ENCODE measurements at regions not wholly inside any gene's neighbourhood (a gene's known extent, or its start where the extent isn't known, plus 50 kb on each side); places are given as distances from the start of the nearest gene placed in this dataset.

- Histone ChIP-seq H3K4me3 (ENCODE audit: low read depth, low read length) (no peak overlapping the region), H3K4me1 (ENCODE audit: control insufficient read depth, insufficient read depth, low read length) (no peaks in the 10 kb centered on the region), H3K27ac (ENCODE audit: extremely low read depth, low read depth, low read length) (no peak overlapping the region), H3K36me3 (ENCODE audit: control insufficient read depth in 2 of 2, insufficient read depth in 1 of 2, low read length in 2 of 2) (no peaks in the 10 kb centered on the region), H3K9me3 (ENCODE audit: control insufficient read depth, insufficient read depth, low read depth, low read length) (no peaks in the 10 kb centered on the region)
- CTCF ChIA-PET, result no interaction called here
- POLR2A ChIA-PET, result no interaction called here
- TF ChIP-seq ZNF600 (tag by site-specific recombination; IDR thresholded peaks at IDR 0.05), result no peak
- TF ChIP-seq ZBTB49 (tag by site-specific recombination; IDR thresholded peaks at IDR 0.05; ENCODE audit: low read depth), result no peak
- TF ChIP-seq ZNF302 (tag by site-specific recombination; IDR thresholded peaks at IDR 0.05; ENCODE audit: low read depth), result no peak
- TF ChIP-seq ZBTB26 (tag by site-specific recombination; optimal IDR thresholded peaks at IDR 0.05), result no peak
- no peak for TF ChIP-seq ZNF391 (tag by site-specific recombination; IDR thresholded peaks at IDR 0.05; ENCODE audit: borderline replicate concordance, low read depth)
- no peak for TF ChIP-seq ZNF169 (tag by site-specific recombination; IDR thresholded peaks at IDR 0.05)
- no peak for TF ChIP-seq ZBTB6 (tag by site-specific recombination; IDR thresholded peaks at IDR 0.05)
- TF ChIP-seq ZNF433 (tag by site-specific recombination; IDR thresholded peaks at IDR 0.05; ENCODE audit: low read depth), result no peak
- no peak for TF ChIP-seq ZNF2 (tag by site-specific recombination; IDR thresholded peaks at IDR 0.05)
- TF ChIP-seq ZBTB20 (tag by site-specific recombination; IDR thresholded peaks at IDR 0.05), result no peak
- TF ChIP-seq SP7 (tag by site-specific recombination; IDR thresholded peaks at IDR 0.05), result no peak
- TF ChIP-seq ZNF140 (tag by site-specific recombination; IDR thresholded peaks at IDR 0.05), result no peak
These were observed 101.3 kb downstream of the AKAP11 start for GRCh38 chr13:42373048-42373812.

GRCh38 chr13:42375663-42376062, 103.7 kb downstream of the AKAP11 start:
- POLR2A ChIA-PET, result no interaction called here
- no peak overlapping the region for H3K4me3 ChIP-seq (ENCODE audit: low read depth, low read length)
- H3K27ac ChIP-seq (ENCODE audit: extremely low read depth, low read depth, low read length), result no peak overlapping the region
- H3K36me3 ChIP-seq (ENCODE audit: control insufficient read depth in 2 of 2, insufficient read depth in 1 of 2, low read length in 2 of 2), result no peaks in the 10 kb centered on the region
- H3K4me1 ChIP-seq (ENCODE audit: control insufficient read depth, insufficient read depth, low read length), result no peaks in the 10 kb centered on the region
- H3K9me3 ChIP-seq (ENCODE audit: control insufficient read depth, insufficient read depth, low read depth, low read length), result no peaks in the 10 kb centered on the region
- CTCF ChIA-PET, result no interaction called here
- no peak for TF ChIP-seq ZNF121 (tag by site-specific recombination; IDR thresholded peaks at IDR 0.05)
- TF ChIP-seq ZNF280C (tag by site-specific recombination; IDR thresholded peaks at IDR 0.05), result no peak
- TF ChIP-seq ZBTB10 (tag by site-specific recombination; IDR thresholded peaks at IDR 0.05), result no peak
- no peak for TF ChIP-seq MZF1 (tag by site-specific recombination; IDR thresholded peaks at IDR 0.05; ENCODE audit: borderline replicate concordance)
- TF ChIP-seq ZNF404 (tag by site-specific recombination; IDR thresholded peaks at IDR 0.05), result no peak
- no peak for TF ChIP-seq ZSCAN16 (tag by site-specific recombination; IDR thresholded peaks at IDR 0.05)
- no peak for TF ChIP-seq ZNF561 (tag by site-specific recombination; IDR thresholded peaks at IDR 0.05; ENCODE audit: borderline replicate concordance)
- TF ChIP-seq ZSCAN4 (tag by site-specific recombination; IDR thresholded peaks at IDR 0.05), result no peak
- no peak for TF ChIP-seq SCRT1 (tag by site-specific recombination; IDR thresholded peaks at IDR 0.05; ENCODE audit: borderline replicate concordance)
- TF ChIP-seq KLF10 (tag by site-specific recombination; IDR thresholded peaks at IDR 0.05), result no peak
- TF ChIP-seq ZFP41 (tag by site-specific recombination; IDR thresholded peaks at IDR 0.05; ENCODE audit: borderline replicate concordance), result no peak
- TF ChIP-seq ZBTB48 (tag by site-specific recombination; IDR thresholded peaks at IDR 0.05), result no peak

Measured in HEK293 (cell line).